GM18907 (cell line): ENCODE measurements at regions not wholly inside any gene's neighbourhood (a gene's known extent, or its start where the extent isn't known, plus 50 kb on each side); places are given as distances from the start of the nearest gene placed in this dataset.
A peak's percentile ranks its signal among the peaks of the same experiment; 100 is the strongest.

Experiments used
- ATAC-seq: cut with Tn5 transposase; IDR thresholded peaks from one replicate; pipeline ENCODE4 v1.9.1; 2021; ENCODE audit warnings: mild to moderate bottlenecking, moderate library complexity; ENCODE audit not compliant: unreplicated experiment

GRCh38 chr1:235027076-235027861 is 101.4 kb downstream of the TOMM20 start:
- ATAC-seq: no peak

DNA sequence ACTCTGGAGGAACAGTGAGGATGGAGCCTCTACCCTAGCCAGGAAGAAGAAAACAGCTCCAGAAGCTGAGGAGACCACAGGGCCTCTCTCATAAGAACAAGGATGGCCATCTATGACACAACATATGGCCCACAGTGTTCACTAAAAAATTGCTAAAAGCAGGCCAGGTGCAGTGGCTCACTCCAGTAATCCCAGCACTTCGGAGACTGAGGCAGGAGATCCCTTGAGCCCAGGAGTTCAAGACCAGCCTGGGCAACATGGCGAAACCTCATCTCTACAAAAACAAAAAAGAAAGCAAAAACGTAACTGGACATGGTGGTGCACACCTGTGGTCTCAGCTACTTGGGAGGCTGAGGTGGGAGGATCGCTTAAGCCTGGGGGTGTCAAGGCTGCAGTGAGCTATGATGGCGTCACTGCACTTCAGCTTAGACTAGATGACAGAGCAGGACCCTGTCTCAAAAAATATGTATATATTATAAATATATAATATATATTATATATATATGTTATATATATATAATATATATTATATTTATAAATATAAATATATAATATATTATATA is 103.1 kb downstream of the TOMM20 start:
- no peak for ATAC-seq

GRCh38 chr1:235024711-235025421 is 103.8 kb downstream of the TOMM20 start:
- no peak for ATAC-seq

DNA sequence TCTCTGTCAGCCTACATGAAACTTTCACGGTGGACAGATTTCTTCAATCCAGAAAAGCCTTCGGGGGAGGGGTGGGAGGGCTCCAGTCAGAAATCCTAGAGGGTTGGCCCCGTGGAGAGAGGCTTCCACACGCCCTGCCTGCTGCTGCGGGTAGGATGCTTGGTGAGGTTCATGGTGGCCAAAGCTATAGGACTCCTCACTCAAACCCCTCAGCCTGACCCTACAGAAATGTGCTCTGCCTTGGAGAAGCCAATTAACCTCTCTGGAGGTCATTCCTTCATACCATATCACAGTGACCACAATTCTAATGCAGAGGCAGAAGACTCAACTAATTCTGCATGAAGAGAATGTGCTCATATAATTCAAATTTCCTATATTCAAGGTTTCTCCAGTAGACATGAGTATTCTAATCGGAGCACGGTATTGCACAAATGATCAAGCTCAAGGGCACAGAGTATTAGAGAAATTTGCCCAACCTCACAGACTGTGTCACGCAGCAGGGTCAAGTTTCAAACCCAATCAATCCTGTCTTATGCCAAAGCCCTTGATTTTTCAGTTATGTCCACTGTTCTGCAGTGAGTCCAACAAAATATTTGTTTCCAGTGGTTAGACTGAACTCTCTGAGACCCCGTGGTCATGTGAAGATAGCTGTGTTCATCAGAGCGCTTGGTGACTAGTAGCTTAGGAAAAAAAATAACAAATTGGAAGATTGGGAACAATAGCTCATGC is 104.8 kb downstream of the TOMM20 start:
- no peak for ATAC-seq

DNA sequence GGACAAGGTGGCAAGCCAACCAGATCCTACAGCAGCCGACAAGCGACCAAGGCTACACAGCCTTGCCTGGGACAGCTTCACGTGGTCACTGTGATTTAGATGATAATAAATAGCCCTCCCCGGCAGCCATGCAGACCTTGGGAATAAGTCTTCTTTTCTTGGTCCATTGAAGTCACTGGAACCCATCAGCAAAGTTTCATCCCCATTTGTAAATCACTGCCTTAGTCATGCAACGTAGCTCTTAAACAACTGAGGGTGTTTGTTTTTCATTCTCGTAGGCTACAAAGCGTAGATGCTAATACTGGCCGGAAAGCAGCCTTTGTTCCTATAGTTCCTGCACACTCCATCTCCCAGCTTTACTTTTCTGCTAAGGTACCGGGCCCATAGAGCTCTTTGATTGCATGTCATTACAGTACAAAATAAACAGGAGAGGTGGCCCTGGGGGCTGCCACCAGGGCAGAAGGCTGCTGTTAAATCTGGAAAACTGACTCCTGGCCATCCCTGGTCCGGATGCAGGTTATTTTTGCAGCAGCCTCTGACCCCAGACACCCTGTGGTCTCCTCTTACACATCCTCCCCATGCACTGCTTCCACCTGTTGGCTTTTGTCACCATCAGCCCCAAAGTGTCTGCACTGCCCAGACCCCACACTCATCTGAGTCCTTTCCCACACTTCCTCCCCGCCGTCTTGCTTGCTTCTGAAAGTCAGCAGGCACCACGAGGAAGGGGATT is 105.5 kb downstream of the TOMM20 start:
- peak; percentile 76 for ATAC-seq

GRCh38 chr1:235022341-235022980 is 106.2 kb downstream of the TOMM20 start:
- ATAC-seq: no peak

DNA sequence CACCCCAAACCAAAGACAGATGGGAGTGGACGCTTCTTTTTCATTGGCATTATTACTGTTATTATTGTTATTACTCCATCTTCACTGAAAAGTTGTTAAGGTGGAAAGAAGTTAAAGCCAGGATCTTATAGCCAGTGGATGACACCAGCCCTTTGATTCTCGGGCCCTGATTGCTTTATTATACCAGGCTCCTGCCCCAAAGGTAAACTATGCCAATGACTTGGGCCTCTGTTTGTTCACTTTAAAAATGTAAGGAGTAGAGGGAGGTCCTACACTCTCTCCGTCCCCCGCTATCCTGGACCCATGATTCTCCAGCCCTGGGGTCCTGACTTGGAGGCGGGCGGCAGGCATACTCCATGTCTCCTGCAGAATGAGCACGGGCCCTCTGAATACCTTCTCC is 106.8 kb downstream of the TOMM20 start:
- ATAC-seq: no peak

- no peak for ATAC-seq
Observed at GRCh38 chr1:235021321-235021720, 107.3 kb downstream of the TOMM20 start.

DNA sequence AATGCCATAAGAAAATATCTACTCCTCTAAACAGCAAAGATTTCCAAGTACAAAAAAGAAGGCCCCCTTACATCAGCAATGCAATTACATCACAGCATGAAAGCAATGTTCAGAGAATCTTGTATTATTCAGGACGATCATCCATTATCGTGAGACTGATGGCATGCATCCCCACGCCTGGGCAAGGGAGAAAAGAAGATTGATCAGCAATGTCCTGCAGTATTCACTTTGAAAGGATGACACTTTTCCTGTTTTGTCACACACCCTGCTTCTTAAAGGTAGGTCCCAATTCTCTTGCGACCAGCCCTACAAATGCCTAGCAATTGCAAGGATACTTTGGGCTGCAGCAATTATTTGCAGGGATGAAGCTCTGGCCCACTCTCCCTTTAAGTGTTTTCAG is 108.7 kb downstream of the TOMM20 start:
- ATAC-seq: no peak

DNA sequence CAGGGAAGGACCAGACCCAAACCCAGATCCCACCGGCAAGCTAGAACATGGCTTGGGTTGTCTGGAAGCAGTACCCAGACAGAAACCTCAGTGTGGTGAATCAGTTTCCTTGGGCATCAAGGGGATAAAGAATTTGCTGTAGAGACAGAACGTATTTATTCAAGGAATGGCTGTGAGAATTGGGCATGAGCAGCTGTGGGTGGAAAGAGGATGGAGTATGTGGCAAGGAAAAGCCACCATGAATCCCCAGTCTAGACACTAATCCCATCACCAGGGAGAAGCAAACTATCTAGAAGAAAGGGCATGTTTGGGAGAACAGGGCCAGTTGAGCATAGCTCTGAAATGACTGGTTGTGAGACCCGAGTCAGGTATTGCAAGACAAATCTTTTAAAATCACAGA is 109.2 kb downstream of the TOMM20 start:
- no peak for ATAC-seq

DNA sequence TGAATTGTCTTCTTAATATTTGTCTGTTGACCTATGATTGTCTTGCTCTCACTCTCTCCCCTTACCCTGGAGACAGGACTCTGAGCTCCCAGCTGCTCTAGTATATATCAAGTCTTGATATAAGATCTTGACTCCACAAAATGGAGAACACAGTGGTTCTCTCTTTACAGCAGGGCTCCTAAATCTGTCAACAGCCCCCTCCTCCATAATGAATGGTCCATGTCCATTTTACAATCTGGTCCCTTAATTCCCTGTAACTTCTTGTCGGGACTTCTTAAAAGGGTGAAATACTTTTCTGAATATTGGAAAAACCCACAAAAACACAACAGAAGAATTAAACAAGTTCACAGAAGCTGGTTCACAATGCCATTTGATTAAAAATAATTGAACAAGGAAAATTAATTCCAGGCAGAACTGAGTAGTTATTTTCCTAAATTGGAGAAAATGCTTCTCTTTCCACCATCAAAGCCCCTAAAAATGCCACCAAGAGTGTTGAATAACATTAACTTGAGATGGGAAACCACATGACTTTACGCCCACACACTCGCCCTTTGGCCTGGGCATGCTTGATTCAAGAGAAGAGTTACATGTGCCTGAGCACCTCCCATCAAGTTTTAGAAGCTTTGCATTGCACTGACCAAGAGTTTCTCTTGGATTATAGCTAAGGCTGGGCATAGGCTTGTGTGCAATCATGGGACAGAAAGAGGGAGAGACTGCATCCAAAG is 109.8 kb downstream of the TOMM20 start:
- ATAC-seq: no peak

DNA sequence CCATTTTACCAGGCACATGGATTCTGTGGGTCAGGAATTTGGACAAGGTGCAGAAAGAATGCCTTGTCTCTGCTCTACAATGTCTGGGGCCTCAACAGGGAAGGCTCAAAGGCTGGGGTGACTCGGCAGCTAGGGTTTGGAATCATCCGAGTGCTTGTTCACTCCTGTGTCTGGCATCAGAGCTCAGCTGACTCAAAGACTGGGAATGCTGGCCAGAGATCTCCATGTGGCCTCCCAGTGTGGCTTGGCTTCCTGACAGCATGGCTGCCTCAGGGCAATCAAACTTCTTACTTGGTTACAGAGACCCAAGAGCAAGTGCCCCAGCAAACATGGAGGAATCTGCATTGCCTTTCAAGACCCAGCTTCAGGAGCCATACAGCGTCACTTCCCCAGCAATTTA is 110.5 kb downstream of the TOMM20 start:
- ATAC-seq: no peak

GRCh38 chr1:235017719-235018118 is 110.9 kb downstream of the TOMM20 start:
- no peak for ATAC-seq

GRCh38 chr1:235017191-235017590 is 111.4 kb downstream of the TOMM20 start:
- ATAC-seq: no peak

DNA sequence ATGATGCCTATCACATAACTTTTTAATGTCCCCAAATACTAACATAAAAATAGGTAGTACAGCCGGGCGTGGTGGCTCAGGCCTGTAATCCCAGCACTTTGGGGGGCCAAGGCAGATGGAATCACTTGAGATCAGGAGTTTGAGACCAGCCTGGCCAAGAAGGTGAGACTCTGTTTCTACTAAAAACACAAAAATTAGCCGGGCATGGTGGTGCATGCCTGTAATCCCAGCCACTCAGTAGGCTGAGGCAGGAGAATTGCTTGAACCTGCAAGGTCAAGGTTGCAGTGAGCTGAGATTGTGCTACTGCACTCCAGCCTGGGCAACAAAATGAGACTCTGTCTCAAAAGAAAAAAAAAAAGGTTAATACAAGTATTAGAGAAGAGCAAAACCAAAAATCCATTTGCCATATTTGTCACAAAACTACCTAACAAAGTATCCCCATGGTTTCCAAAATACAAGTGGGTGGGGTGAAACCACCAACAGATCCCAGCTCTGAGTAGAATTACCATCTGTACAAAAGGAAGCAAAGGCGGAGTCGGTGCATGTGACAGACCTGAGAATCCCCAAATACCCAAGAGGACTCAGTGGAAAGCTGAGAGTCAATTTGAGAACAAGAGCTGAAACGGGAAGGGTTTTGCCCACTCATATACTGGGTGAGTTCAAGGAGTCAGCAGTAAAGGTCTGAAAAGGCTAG is 113.2 kb downstream of the TOMM20 start:
- peak; percentile 35 for ATAC-seq

- ATAC-seq: no peak
Observed at GRCh38 chr1:235014756-235015155, 113.9 kb downstream of the TOMM20 start.

GRCh38 chr1:235013512-235013911 is 115.1 kb downstream of the TOMM20 start:
- no peak for ATAC-seq

GRCh38 chr1:235012436-235013210 is 116.0 kb downstream of the TOMM20 start:
- ATAC-seq: no peak
